GM23338 (cell line): ENCODE measurements at regions not wholly inside any gene's neighbourhood (a gene's known extent, or its start where the extent isn't known, plus 50 kb on each side); places are given as distances from the start of the nearest gene placed in this dataset.

Source experiments
- ATAC-seq: fragments of 200-7000 bp; cut with Tn5 transposase; 3 replicates; pipeline ENCODE4 v1.9.1; 2020
- DNase-seq: peaks from one replicate; pipeline ENCODE4 v3.0.0-alpha.2; 2015; ENCODE audit warnings: low spot score
- H2AFZ ChIP-seq: fragments of 200-600 bp; sonication (generic); 2 replicates; pipeline ENCODE4 v1.8.0; 2016; ENCODE audit warnings: antibody characterized with exemption, mild to moderate bottlenecking, moderate library complexity
- H3F3A ChIP-seq: fragments of 200-600 bp; sonication (generic); replicated peaks from 2 replicates; pipeline ENCODE4 v1.8.0; 2017; ENCODE audit warnings: antibody characterized with exemption, mixed run types, low read depth
- H3K27ac ChIP-seq: fragments of 200-600 bp; sonication (generic); 2 replicates; pipeline ENCODE4 v1.6.1; 2016; ENCODE audit warnings: low read depth
- H3K27me3 ChIP-seq: fragments of 200-600 bp; sonication (generic); 2 replicates; pipeline ENCODE4 v1.8.0; 2016; ENCODE audit warnings: mild to moderate bottlenecking, mixed run types, moderate library complexity; ENCODE audit not compliant: insufficient read depth
- H3K36me3 ChIP-seq: fragments of 200-600 bp; sonication (generic); 2 replicates; pipeline ENCODE4 v1.8.0; 2016; ENCODE audit warnings: mild to moderate bottlenecking; ENCODE audit not compliant: insufficient read depth
- H3K4me1 ChIP-seq: fragments of 200-600 bp; sonication (generic); 2 replicates; pipeline ENCODE4 v1.8.0; 2016; ENCODE audit warnings: mild to moderate bottlenecking, moderate library complexity; ENCODE audit not compliant: insufficient read depth
- H3K4me2 ChIP-seq: fragments of 200-600 bp; sonication (generic); 2 replicates; pipeline ENCODE4 v1.7.1; 2017; ENCODE audit warnings: mixed run types
- H3K4me3 ChIP-seq: fragments of 200-600 bp; sonication (generic); 2 replicates; pipeline ENCODE4 v1.6.1; 2016; ENCODE audit warnings: mixed run types
- H3K79me2 ChIP-seq: fragments of 200-600 bp; sonication (generic); replicated peaks from 2 replicates; pipeline ENCODE4 v1.8.0; 2017; ENCODE audit warnings: mild to moderate bottlenecking; ENCODE audit not compliant: insufficient read depth
- H3K9me2 ChIP-seq: fragments of 200-600 bp; sonication (generic); 2 replicates; pipeline ENCODE4 v1.8.0; 2017; ENCODE audit not compliant: insufficient read depth
- H4K20me1 ChIP-seq: fragments of 200-600 bp; sonication (generic); replicated peaks from 2 replicates; pipeline ENCODE4 v1.8.0; 2017; ENCODE audit warnings: mild to moderate bottlenecking; ENCODE audit not compliant: insufficient read depth
- H3K27ac Mint-ChIP-seq: 2 replicates; pipeline ENCODE4 v1.8.0; 2020; ENCODE audit warnings: inconsistent platforms, mild to moderate bottlenecking, moderate library complexity, mixed read lengths
- H3K27me3 Mint-ChIP-seq: 3 replicates; pipeline ENCODE4 v1.8.0; 2022; ENCODE audit warnings: low read depth, mild to moderate bottlenecking, moderate library complexity, mixed read lengths, inconsistent platforms; ENCODE audit not compliant: insufficient read depth, poor library complexity
- H3K36me3 Mint-ChIP-seq: 3 replicates; pipeline ENCODE4 v1.8.0; 2021; ENCODE audit warnings: low read depth, mild to moderate bottlenecking, inconsistent platforms, moderate library complexity, mixed read lengths
- H3K4me1 Mint-ChIP-seq: 3 replicates; pipeline ENCODE4 v1.8.0; 2020; ENCODE audit warnings: mild to moderate bottlenecking, inconsistent platforms, mixed read lengths
- H3K4me3 Mint-ChIP-seq: 3 replicates; pipeline ENCODE4 v1.8.0; 2021; ENCODE audit warnings: moderate library complexity, mild to moderate bottlenecking, inconsistent platforms, mixed read lengths
- H3K9me3 Mint-ChIP-seq: 3 replicates; pipeline ENCODE4 v1.8.0; 2020; ENCODE audit warnings: moderate library complexity, mild to moderate bottlenecking, inconsistent platforms, mixed read lengths
- CREB1 ChIP-seq: fragments of 250-450 bp; sonication (Bioruptor Pico); IDR thresholded peaks from 2 replicates; pipeline ENCODE4 v1.5.0; 2020; ENCODE audit warnings: low read depth, mild to moderate bottlenecking, moderate library complexity
- CTCF ChIP-seq, 2 experiments: fragments of 200-600 bp in 1 of 2; sonication (generic) in 1 of 2; conservative IDR thresholded peaks; 2 replicates each; pipeline versions ENCODE4 v1.5.1 to v1.6.1; 2016 to 2017; ENCODE audit warnings: antibody characterized with exemption in 2 of 2, low read depth in 2 of 2, mild to moderate bottlenecking in 2 of 2, moderate library complexity in 1 of 2
- EZH2 ChIP-seq: fragments of 200-600 bp; sonication (generic); IDR thresholded peaks from one replicate; pipeline ENCODE4 v1.8.0; 2017; ENCODE audit warnings: antibody characterized with exemption, mild to moderate bottlenecking, low read depth; ENCODE audit not compliant: unreplicated experiment
- EZH2phosphoT487 ChIP-seq: fragments of 200-600 bp; sonication (generic); IDR thresholded peaks from one replicate; pipeline ENCODE4 v1.8.1; 2018; ENCODE audit warnings: antibody characterized with exemption; ENCODE audit not compliant: unreplicated experiment
- JUNB ChIP-seq: IDR thresholded peaks from one replicate; pipeline ENCODE4 v1.6.1; 2016; ENCODE audit warnings: antibody characterized with exemption; ENCODE audit not compliant: unreplicated experiment
- NANOG ChIP-seq: IDR thresholded peaks from 2 replicates; pipeline ENCODE4 v1.6.1; 2016; ENCODE audit warnings: antibody characterized with exemption, borderline replicate concordance
- POLR2AphosphoS5 ChIP-seq: IDR thresholded peaks from 2 replicates; pipeline ENCODE4 v1.6.1; 2016; ENCODE audit warnings: antibody characterized with exemption, low read depth
- REST ChIP-seq: IDR thresholded peaks from one replicate; pipeline ENCODE4 v1.6.1; 2018; ENCODE audit warnings: antibody characterized with exemption; ENCODE audit not compliant: unreplicated experiment
- ZNF331 ChIP-seq: fragments of 250-450 bp; sonication (Bioruptor Pico); IDR thresholded peaks from 2 replicates; pipeline ENCODE4 v1.5.0; 2020; ENCODE audit warnings: low read depth, mild to moderate bottlenecking, moderate library complexity
- TF ChIP-seq, protein P1 (sequence below): IDR thresholded peaks from 2 replicates; pipeline ENCODE4 v1.6.1; 2016; ENCODE audit warnings: antibody characterized with exemption

GRCh38 chr3:150255413-150255812 is 152.7 kb upstream of the TSC22D2 start (continued):
- TF ChIP-seq REST (no peak), EZH2phosphoT487 (no peak), NANOG (no peak), JUNB (no peak), CTCF (conservative IDR thresholded peaks at IDR 0.05; ENCODE audit: low read depth in 2 of 2) (no peak)
- TF ChIP-seq, protein P1, sequence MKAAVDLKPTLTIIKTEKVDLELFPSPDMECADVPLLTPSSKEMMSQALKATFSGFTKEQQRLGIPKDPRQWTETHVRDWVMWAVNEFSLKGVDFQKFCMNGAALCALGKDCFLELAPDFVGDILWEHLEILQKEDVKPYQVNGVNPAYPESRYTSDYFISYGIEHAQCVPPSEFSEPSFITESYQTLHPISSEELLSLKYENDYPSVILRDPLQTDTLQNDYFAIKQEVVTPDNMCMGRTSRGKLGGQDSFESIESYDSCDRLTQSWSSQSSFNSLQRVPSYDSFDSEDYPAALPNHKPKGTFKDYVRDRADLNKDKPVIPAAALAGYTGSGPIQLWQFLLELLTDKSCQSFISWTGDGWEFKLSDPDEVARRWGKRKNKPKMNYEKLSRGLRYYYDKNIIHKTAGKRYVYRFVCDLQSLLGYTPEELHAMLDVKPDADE: no peak

- Histone ChIP-seq H3K9me2 (no peaks in the 10 kb centered on the region), H3K79me2 (no peaks in the 10 kb centered on the region), H4K20me1 (no peaks in the 10 kb centered on the region), H3K27ac (no peak overlapping the region), H3K4me3 (no peak overlapping the region), H3K4me2 (no peak overlapping the region), H3F3A (no peaks in the 10 kb centered on the region), H3K27me3 (no peaks in the 10 kb centered on the region), H3K36me3 (no peaks in the 10 kb centered on the region), H3K4me1 (peaks cover 7% of the 10 kb centered on the region), H2AFZ (peak overlapping the region; percentile 74; the same call in 1 of the 2 replicates)
- Mint-ChIP-seq H3K27ac (no peak overlapping the region), H3K9me3 (no peaks in the 10 kb centered on the region; the same call in 2 of the 3 replicates), H3K36me3 (no peaks in the 10 kb centered on the region), H3K4me3 (no peak overlapping the region), H3K4me1 (peaks cover 24% of the 10 kb centered on the region), H3K27me3 (no peaks in the 10 kb centered on the region)
- DNase-seq (no peak), ATAC-seq (no peak)
- TF ChIP-seq ZNF331: no peak
- no peak for TF ChIP-seq EZH2
- TF ChIP-seq, protein P1: no peak
- TF ChIP-seq POLR2AphosphoS5: no peak
- TF ChIP-seq CTCF (conservative IDR thresholded peaks at IDR 0.05; ENCODE audit: low read depth in 2 of 2): no peak
- no peak for TF ChIP-seq CREB1 (CRISPR knock-in tag)
Measured at GRCh38 chr3:150254309-150254708, 153.8 kb upstream of the TSC22D2 start.
